GM19328 (cell line): ENCODE measurements at regions not wholly inside any gene's neighbourhood (a gene's known extent, or its start where the extent isn't known, plus 50 kb on each side); places are given as distances from the start of the nearest gene placed in this dataset.
"Not testable (repeated sequence)": the region's sequence is repeated elsewhere in the genome, so short reads cannot be mapped to it uniquely, and the experiment has no call there.

ENCODE experiments used
- ATAC-seq: cut with Tn5 transposase; IDR thresholded peaks from one replicate; pipeline ENCODE4 v1.9.1; 2021; ENCODE audit warnings: mild to moderate bottlenecking, moderate library complexity; ENCODE audit not compliant: unreplicated experiment

DNA sequence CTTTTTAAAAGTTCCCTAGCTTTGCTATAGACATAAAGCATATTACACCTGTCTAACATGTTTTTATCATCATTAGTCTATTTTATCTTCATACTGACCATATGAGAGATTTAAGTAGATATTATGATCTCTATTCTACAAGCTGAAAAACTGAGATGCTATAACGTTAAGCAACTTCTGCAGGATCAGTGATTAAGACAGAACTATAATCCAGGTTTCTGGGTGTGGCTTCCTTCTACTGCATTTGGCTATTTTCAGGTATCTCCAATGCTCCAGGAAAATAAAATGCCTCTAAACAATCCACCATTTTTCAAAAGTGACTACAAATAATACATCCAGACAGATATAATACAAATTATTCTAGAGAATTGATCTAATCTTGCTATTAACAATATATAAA lies 53.4 kb downstream of the RGS2 start:
- ATAC-seq: no peak

- ATAC-seq: no peak
Measured at GRCh38 chr1:192866241-192866868, 57.5 kb downstream of the RGS2 start.

DNA sequence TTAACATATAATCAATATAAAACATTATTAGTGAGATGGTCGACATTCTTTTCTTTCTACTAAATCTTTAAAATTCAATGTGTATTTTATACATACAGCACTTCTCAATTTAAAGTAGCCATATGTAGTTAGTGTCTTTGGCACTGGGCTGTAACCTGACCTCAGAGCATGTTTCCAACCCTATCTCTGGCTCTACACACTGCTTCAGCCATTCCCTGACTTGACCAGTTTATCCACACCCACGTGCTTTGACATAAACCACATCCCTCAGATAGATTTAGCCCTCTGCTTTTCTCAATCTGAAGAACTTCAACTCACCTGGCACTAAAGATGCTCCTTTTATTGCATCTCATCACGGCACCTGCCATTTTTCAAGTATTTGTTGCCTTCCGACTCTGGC lies 58.3 kb downstream of the RGS2 start:
- ATAC-seq: no peak

- ATAC-seq: no peak
Measured at GRCh38 chr1:192869308-192869940, 60.6 kb downstream of the RGS2 start.

GRCh38 chr1:192872010-192872409 lies 63.2 kb downstream of the RGS2 start:
- ATAC-seq: no peak

- ATAC-seq: no peak
Measured at GRCh38 chr1:192873836-192874235, 65.0 kb downstream of the RGS2 start.

DNA sequence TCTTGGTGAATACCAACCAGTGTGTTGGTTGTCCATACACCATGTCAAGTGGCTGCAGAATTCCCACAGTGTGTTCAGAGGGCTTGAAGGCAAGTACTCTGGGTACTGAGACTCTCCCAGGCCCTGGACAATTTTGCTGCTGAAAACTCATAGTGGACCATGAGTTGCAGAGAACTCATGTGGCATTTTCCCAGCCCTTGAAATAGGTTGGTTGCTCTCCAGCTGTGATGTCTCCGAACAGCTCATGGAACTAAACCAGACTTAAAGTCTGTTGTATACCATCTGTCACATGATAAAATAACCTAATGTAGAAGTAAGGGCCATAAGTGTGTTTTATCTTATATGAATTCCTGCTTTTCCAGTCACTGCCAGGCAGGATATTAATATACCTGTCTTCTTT lies 67.8 kb downstream of the RGS2 start:
- ATAC-seq: no peak

GRCh38 chr1:192877283-192877886 lies 68.5 kb downstream of the RGS2 start:
- ATAC-seq: no peak

DNA sequence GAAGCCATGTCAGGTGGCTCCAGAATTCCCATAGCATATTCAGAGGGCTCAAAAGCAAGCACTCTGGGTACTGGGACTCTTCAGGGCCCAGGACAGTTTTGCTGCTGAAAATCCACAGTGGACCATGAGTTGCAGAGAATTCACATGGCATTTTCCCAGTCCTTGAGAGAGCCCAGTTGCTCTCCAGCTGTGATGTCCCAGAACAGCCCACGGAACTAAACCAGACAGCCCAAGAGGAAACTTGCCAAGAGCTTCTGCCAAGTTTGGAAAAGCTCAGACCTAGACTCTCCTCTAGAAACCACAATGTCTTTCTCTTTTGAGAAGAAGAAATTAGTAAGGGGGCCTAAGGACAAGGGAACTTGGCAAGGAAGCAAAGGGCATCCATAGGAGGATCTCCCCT lies 69.4 kb downstream of the RGS2 start:
- ATAC-seq: no peak

DNA sequence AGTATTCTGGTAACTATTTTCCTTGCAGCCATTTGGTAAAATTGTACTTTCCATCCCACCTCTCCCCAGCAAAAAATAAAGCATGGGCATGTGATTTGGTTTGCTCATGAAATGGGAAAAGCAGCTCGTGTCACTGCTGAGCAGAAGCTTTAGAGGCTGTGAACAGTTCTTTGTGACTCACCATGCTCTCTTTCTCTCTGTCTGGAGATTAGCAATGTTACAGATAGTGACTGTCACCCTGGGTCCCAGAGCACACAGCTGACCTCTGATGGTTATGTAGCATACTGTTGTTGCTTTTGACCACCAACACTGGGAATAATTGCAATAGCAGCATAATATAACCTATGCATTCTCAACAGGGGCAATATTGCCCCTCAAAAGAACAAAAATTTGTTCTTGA lies 70.6 kb downstream of the RGS2 start:
- ATAC-seq: no peak

- no peak for ATAC-seq
Measured at GRCh38 chr1:192880231-192880630, 71.4 kb downstream of the RGS2 start.

DNA sequence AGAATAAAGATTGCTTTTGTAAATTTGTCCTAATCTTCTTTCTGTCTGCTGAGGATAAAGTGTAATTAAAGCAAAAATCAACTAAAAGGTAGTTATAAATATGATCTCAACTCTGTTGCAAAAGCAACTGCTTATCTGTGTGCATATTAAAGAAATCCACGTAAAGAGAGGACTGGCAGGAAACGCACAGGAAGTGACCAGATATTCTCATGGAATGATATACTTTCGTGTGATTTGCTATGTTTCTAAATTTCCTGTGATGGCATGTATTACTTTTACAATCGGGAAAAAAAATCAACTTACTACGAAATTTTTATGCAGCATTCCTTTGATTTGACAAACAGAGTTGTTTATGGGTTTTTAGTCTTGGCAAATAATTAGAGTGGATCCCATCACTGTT lies 75.4 kb downstream of the RGS2 start:
- ATAC-seq: no peak

- ATAC-seq: not testable (repeated sequence)
Measured at GRCh38 chr1:192885387-192885786, 76.5 kb downstream of the RGS2 start.

DNA sequence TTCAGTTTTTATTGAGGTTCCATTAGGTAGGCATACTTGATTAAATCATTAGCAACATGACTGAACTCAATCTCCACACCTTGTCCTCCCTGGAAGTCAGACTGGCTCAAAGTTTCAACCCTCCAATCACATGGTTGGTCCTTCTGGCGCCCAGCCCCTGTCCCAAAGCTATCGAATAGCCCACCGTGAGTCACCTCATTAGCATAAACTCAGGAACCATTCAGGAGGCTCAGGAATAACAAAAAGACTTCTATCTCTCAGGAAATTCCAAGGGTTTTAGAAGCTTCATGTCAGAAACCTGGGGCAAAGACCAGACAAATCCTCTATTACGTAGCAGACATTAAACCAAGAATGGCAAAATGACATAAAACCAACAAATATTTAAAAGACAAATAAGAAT lies 78.6 kb downstream of the RGS2 start:
- ATAC-seq: no peak

- no peak for ATAC-seq
Measured at GRCh38 chr1:192888574-192888973, 79.7 kb downstream of the RGS2 start.

DNA sequence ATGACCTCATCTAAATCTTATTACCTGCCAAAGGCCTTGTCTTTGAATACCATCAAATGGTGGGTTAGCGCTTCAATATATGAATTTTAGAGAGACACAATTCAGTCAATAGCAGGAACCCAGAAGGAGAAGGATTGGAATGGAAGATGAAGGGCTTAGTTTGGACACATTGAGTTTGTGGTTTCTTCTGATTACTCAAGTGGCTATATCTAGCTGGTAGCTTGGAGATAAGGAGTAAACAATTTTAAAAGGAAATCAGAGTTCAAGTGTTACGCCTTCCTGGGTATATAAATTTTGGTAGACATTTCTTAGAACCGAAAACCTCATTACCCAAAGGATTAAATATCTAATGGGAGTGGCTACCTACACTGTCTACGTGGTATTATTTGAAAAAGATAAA lies 80.2 kb downstream of the RGS2 start:
- ATAC-seq: no peak

- no peak for ATAC-seq
Measured at GRCh38 chr1:192890134-192890533, 81.3 kb downstream of the RGS2 start.

DNA sequence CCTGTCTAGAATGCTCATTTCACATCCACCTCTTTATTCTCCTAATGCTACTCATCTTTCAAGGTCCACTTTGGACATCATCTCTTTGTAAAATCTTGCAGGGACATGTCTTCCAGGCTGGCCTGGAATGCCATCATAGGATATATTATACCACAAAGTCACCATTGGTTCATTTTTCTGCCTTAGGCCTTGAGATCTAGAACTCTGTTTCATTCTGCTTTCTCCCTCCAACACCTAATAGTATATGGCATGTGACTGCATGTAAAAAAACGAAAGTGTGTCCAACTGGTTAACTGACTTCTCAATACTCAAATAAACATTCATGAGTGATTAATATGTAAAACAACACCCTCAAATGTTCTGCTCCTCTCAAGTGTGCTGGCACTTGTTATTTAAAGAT lies 84.1 kb downstream of the RGS2 start:
- ATAC-seq: no peak

DNA sequence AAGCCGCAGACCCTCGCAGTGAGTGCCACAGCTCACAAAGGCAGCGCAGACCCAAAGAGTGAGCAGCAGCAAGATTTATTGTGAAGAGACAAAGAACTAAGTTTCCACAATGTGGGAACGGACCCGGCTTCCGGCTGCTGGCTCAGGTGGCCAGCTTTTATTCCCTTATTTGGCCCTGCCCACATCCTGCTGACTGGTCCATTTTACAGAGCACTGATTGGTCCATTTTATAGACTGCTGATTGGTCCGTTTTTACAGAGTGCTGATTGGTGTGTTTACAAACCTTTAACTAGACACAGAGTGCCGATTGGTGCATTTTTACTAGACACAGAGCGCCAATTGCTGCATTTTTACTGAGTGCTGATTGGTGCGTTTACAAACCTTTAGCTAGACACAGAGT lies 86.6 kb downstream of the RGS2 start:
- ATAC-seq: not testable (repeated sequence)

DNA sequence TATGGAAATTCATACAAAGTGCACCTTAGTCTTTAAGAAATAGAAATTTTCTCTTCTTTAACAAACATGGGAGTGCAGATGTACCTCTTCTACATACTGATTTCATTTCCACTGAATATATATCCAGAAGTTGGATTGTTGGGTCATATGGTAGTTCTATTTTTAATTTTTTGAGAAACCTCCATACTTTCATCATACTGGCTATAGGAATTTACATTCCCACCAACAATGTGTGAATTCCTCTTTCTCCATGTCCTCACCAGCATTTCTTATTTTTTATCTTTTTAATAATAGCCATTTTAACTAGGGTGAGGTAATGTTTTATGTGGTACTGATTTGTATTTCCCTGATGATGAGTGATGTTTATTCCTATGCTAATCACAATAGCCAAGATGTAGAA lies 87.5 kb downstream of the RGS2 start:
- no peak for ATAC-seq

GRCh38 chr1:192901500-192901899 lies 92.7 kb downstream of the RGS2 start:
- no peak for ATAC-seq

DNA sequence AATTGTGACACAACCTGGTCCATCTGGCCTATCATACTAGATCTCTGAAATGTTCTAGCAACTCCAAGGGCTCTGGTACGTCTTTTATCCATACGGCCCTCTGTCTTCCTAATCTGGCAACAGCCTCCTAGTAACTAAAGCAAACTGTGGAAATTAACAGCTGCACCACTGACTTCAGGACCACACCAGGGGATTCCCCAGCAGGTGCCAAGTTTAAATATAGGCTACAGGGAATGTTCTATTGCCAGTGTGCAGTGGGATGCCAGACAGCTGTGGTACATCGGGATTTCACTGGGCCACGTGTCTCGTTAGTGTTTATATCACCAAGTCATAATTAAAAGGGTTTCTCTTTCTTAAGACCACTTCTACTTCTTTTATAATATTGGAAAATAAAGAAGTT lies 94.3 kb downstream of the RGS2 start:
- no peak for ATAC-seq

DNA sequence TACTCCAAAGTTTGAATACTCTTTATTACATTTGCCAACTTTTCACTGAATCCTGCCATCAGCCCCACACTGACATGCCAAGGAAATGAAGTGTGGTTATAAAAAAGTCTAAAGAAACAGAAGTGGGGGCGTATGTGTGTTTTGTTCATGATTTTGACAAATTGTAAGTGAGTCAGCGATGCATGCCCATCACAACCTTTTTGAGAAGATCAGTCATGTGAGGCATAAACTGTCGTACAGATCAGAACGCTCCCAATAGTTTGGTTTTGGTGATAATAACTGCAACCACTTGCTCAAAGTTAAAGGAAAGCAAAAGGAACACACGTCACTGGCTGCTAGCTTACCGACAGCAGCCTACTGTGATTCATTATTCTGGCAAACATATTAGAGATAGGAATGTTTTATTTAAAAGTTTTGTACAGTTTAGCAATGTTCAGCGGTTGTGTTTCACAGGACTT lies 95.6 kb downstream of the RGS2 start:
- no peak for ATAC-seq
